ENCODE measurements at regions not wholly inside any gene's neighbourhood (a gene's known extent, or its start where the extent isn't known, plus 50 kb on each side); places are given as distances from the start of the nearest gene placed in this dataset.
"Not testable (repeated sequence)": the region's sequence is repeated elsewhere in the genome, so short reads cannot be mapped to it uniquely, and the experiment has no call there.

DNA sequence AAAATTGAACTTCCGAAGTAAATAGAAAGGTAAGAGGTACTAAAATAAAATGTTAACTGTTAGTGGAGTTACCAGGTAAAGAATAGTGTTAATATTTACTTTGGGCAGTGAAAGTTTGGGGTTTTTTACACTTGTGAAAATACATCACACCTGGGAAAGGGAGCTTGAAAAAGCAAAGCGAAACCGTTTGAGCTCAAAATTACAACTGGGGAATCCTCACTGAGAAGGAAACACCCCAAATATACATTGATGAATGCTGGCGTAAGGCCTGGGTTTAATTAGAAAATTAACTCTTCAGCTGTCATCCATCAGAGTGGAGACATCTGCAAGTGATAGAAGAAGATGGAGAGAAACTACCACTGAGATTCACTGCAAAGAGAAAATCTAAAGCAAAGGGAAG is 1153.0 kb downstream of the SLITRK5 start:
- DNase-seq = no peak
- no peak for ATAC-seq (ENCODE audit: poor library complexity)
- intact Hi-C loops (cut with DNase I) = no loop called here

DNA sequence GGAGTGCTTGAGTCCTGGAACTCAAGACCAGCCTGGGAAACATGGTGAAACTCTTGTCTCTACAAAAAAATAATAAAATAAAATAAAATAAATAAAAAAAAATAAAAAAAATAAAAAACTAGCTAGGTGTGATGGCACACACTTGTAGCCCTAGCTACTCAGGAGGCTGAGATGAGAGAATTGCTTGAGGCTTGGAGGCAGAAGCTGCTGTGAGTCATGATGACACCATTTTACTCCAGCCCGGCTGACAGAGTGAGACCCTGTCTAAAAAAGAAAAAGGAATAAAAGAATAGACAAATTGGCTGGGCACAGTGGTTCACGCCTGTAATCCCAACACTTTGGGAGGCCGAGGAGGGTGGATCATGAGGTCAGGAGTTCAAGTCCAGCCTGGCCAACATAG is 1168.9 kb downstream of the SLITRK5 start:
- no peak for ATAC-seq (ENCODE audit: poor library complexity)
- intact Hi-C loops (cut with DNase I) = no loop called here
- DNase-seq = no peak

DNA sequence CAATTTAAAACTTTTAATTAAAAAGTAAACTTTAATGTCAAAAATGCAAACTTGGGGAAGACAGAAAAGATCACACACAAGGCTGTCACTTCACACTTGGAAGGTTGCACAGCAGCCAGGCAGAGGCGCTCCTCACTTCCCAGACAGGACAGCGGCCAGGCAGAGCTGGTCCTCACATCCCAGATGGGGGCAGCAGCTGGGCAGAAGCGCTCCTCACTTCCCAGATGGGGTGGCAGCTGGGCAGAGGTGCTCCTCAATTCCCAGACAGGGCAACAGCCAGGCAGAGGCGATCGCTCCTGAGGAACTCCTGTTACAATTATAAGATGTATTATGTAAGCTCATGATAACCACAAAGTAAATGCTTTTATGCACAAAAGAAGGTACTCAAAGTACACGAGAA is 1181.1 kb downstream of the SLITRK5 start:
- ATAC-seq (ENCODE audit: poor library complexity); intact Hi-C loops (cut with DNase I); DNase-seq: not testable (repeated sequence)

DNA sequence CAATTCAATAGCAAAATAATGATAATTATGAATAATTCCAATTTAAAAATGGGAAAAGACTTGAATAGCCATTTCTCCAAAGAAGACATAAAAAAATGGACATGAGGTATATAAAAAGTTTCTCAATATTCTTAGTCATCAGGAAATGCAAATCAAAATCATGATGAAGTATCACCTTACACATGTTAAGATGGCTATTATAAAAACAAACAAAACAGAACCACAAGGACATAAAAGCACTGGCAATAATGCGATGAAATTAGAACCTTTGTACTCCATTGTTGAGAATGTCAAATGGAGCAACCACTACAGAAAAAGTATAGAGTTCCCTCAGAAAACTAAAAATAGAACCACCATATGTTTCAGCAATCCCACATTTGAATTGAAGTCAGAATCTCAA is 1186.1 kb downstream of the SLITRK5 start:
- ATAC-seq (ENCODE audit: poor library complexity) (no peak), DNase-seq (no peak)
- intact Hi-C loops (cut with DNase I) = no loop called here

DNA sequence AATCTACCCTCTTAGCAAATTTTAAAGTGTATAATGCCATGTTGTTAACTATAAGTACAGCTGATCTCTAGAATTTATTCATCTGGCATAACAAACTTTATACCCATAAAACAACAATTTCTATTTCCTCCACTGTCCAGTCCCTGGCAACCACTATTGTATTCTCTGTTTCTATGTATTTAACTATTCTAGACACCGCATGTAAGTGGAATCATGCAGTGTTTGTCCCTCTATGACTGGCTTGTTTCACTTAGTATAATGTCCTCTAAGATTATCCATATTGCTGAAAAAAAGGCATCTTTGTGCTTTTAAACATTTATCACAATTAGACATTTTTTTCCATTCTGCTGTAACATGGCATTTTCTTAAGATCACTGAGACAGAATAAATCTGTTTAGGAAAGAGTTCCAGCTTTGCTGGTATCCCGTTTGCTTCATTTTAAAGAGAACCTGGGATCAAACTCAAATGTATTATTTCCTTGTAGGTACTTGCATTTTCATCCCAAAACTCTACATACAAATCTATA is 1191.0 kb downstream of the SLITRK5 start:
- intact Hi-C loops (cut with DNase I) = no loop called here
- DNase-seq (no peak), ATAC-seq (ENCODE audit: poor library complexity) (no peak)

DNA sequence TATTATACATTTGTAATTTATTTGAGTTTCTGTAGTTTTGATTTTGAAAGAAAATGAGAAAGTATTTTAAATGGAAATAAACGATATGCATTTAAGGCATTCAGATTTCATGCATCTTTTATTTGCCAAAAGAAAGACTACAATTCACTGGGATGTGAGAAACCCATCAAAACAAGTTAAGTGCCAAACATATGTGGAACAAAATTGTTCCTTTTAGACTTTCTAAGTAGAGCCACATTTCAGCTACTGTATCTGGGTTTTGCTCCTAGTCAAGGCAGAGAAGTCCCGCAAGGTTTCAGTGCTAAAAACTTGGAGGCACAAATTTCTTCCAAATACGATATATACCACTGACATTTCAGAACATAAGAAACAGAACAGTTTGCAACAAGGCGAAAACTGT is 1191.9 kb downstream of the SLITRK5 start:
- ATAC-seq (ENCODE audit: poor library complexity) (no peak), DNase-seq (no peak)
- intact Hi-C loops (cut with DNase I) = no loop called here

- intact Hi-C loops (cut with DNase I) = no loop called here
- no peak for DNase-seq
- ATAC-seq (ENCODE audit: poor library complexity) = no peak
Observed at GRCh38 chr13:88866195-88866594, 1195.0 kb downstream of the SLITRK5 start.

DNA sequence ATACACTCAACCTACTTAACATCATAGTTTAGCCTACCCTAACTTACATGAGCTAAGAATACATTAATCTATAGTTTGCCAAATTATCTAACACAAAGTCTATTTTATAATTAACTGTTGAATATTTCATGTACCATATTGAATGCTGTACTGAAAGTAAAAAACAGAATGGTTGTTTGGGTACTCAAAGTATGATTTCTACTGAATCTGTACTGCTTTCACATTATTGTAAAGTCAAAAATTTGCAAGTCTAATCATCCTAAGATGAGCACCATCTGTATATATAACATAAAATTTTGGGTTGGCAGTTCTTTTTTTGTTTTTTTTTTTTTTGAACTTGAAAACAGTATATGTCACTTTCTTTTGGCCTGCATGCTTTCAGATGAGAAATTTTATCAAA is 1212.6 kb downstream of the SLITRK5 start:
- intact Hi-C loops (cut with DNase I) = no loop called here
- no peak for ATAC-seq (ENCODE audit: poor library complexity)

DNA sequence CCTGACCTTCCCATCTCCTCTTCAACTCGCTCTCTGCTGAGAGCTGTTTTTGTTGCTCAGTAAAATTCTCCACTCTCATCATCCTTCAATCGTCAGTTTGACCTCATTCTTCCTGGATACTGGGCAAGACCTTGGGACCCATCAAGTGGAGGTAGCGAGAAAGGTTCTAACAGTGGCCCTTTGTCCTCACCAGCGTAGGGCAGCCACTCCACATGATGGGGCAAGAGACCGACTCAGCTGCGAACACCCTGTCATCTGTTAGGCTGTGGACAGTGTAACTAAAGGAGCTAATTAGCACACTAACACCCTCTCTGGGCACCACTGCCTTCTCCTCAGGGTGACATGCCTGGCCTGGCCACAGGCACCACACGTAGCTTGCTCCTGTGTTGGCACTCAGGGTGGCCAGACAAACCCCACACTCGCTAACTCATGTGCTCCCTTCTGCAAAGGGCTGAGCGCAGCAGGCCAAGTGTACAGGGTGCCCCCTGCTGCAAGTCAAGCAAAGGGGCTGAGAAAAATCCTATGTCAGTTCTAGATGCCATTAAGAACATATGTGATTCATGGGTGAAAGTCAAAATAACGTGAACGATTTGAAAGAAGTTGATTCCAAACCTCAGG is 1216.0 kb downstream of the SLITRK5 start:
- DNase-seq (no peak), ATAC-seq (ENCODE audit: poor library complexity) (no peak)
- intact Hi-C loops (cut with DNase I) = no loop called here

More for the DNA sequence above, 1212.6 kb downstream of the SLITRK5 start:
- DNase-seq = no peak

DNA sequence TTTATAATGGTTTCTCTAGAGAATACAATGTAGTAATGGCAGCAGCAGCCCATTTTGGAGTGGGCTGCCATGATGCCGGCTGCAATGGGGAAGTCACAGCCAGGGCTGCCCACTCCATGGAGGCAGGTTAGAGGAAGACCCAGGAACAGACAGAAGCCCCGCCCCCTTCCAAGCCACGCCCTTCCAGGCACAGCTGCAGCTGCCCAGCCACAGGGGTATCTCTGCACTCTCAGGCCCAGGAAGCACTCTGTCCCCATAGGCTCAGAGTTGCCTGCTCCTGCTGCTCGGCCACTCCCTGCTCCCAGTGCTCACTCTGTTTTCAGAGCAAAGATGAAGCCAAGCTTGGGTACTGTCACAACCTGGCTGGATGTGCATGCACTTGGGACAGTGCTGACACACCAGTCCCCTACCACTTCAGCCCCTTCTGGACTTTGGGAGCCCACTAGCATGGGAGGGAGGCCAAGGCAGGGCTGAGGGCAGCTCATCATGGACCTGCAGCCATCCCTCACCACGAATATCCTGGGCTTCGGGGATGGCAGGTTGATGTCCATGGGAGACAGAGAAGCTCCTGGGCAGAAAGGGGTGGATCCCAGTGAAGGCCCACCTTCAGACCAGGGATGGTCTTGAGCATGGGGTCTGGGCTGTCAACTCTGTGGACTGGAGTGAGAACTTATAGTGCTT is 1224.2 kb downstream of the SLITRK5 start:
- intact Hi-C loops (cut with DNase I) = no loop called here
- DNase-seq = no peak
- no peak for ATAC-seq (ENCODE audit: poor library complexity)

- no peak for ATAC-seq (ENCODE audit: poor library complexity)
- intact Hi-C loops (cut with DNase I) = no loop called here
- no peak for DNase-seq
Observed at GRCh38 chr13:88896466-88896865, 1225.3 kb downstream of the SLITRK5 start.

GRCh38 chr13:88908961-88909441 is 1237.8 kb downstream of the SLITRK5 start:
- DNase-seq (no peak), ATAC-seq (ENCODE audit: poor library complexity) (peak; percentile 92)
- intact Hi-C loops (cut with DNase I) = no loop called here

DNA sequence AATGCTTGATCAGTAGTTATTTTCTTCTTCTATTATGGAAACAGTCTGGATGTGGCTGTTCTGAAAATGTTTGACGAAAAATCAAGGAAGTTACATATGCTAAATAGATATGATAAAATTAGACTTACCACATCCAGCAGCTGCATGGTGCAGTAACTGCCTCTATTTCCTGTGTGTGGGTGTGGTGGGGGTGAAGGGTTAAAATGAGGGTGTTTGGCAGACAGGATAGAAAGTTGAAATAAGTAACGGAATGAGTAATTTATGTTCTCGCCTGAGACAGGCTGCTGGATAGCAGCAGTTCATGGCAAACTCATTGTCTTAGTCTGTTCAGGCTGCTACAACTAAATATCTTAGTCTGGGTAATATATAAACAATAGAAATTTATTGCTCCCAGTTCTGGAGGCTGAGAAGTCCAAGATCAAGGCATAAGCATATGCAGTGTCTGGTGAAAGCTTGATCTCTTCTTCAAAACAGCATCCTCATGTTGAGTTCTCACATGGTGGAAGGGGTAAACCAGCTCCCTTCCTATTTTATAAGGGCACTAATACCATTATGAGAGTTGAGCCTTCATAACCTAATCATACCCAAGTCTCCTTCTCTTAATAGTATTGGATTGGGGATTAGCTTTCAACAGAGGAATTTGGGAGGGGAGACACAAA is 1248.9 kb downstream of the SLITRK5 start:
- DNase-seq (no peak), ATAC-seq (ENCODE audit: poor library complexity) (no peak)
- intact Hi-C loops (cut with DNase I) = no loop called here

DNA sequence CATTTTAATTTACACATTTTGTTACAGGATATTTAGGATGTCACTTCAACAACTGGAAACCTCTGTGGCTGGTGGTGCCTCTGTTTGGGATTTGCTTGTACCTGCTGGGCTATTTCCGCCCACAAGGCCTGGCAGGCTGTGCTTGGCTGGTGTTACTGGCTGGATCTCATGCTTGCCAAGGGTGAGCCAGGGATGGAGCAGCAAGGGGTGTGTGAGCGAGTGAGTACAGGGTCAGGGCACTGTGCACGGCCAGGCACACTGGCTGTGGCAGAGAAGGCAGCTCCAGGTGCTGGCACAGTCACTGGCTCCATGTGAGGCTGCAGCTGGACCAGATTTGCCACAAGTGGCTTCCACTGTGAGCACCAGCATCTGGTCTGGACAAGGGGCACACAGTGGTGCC is 1254.8 kb downstream of the SLITRK5 start:
- intact Hi-C loops (cut with DNase I) = no loop called here
- ATAC-seq (ENCODE audit: poor library complexity) (peak; percentile 97), DNase-seq (peak; percentile 51)

GRCh38 chr13:88926890-88927502 is 1255.8 kb downstream of the SLITRK5 start:
- intact Hi-C loops (cut with DNase I) = no loop called here
- DNase-seq (no peak), ATAC-seq (ENCODE audit: poor library complexity) (no peak)

DNA sequence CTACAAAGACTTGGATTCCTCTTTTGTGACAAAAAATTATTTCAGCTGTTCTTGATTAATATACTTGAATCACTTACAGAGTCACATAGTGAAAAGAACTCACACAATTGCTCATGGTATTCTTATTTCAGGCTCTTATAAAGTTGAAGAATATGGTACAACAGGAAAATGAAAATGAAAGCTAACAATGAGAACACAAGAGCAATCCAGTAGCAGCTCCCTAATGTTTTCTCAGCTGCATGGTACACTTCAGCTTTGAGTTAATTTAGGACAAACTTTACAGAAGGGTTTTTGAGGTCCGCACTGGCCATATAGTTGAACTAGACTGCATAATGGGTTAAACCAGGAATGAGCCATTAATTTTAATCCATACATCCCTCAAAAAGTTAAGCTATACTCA is 1261.8 kb downstream of the SLITRK5 start:
- no peak for DNase-seq
- intact Hi-C loops (cut with DNase I) = no loop called here
- ATAC-seq (ENCODE audit: poor library complexity) = no peak

GRCh38 chr13:88937384-88937783 is 1266.2 kb downstream of the SLITRK5 start:
- ATAC-seq (ENCODE audit: poor library complexity) (no peak), DNase-seq (no peak)
- intact Hi-C loops (cut with DNase I) = no loop called here

DNA sequence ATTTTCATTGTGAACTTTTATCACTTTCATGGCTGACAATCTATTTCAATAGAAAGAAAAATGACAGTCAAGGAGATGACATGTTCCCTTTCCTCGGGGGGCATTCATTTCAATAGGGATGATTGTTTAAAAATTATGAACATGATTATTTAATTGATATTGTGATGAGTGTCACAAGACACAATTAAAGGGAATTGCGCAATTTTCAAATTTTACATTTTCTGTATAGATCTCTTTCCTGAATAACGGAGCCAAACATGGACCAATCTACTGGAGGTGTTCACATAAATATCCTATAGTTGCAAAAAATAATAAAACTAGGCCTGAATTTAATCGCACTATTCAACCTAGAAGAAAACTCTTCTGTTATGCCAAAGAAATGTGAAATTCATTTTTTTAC is 1274.6 kb downstream of the SLITRK5 start:
- intact Hi-C loops (cut with DNase I) = no loop called here
- no peak for ATAC-seq (ENCODE audit: poor library complexity)

DNA sequence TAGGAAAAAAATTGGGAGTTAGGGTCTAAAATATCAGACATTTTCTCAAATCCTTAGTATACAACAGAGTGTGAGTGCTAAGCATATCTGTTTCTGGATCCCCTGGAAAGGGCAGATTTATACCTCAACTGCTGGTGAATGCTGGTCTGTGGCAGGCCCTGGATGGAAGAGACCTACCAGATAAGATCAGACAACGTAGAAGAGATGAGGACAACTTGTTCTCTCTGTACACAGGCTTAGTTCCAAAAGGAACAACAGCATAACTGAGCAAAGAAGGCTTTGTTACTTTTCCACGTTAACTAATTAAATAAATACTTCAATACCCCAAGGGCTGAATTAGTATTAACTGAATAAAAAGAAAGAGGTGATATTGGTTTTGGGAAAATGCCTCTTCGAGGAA is 1277.3 kb downstream of the SLITRK5 start:
- DNase-seq = no peak

More for the DNA sequence above, 1274.6 kb downstream of the SLITRK5 start:
- no peak for DNase-seq

More for the DNA sequence above, 1277.3 kb downstream of the SLITRK5 start:
- intact Hi-C loops (cut with DNase I) = no loop called here
- ATAC-seq (ENCODE audit: poor library complexity) = no peak

All from Right ventricle myocardium superior (tissue), 1 donor.